ENCODE measurements at regions not wholly inside any gene's neighbourhood (a gene's known extent, or its start where the extent isn't known, plus 50 kb on each side); places are given as distances from the start of the nearest gene placed in this dataset.

GRCh38 chr1:238205045-238205662 is 314.4 kb upstream of the ZP4 start:
- no peak for TF ChIP-seq EP300 (IDR thresholded peaks at IDR 0.05)
- no peak for TF ChIP-seq POLR2A (IDR thresholded peaks at IDR 0.05)
- TF ChIP-seq CTCF (IDR thresholded peaks at IDR 0.05): no peak
- TF ChIP-seq POLR2AphosphoS5 (IDR thresholded peaks at IDR 0.05): no peak
- ATAC-seq: no peak
- WGBS, 2 donors (ENCODE audit: low coverage in 1 of 2): 66 to 68% methylated on average over 2 of the region's 2 CpGs
- no peaks in the 10 kb centered on the region for H3K36me3 ChIP-seq
- peaks cover 0 to 5% (median 0%) of the 10 kb centered on the region in 3 donors for H3K9me3 ChIP-seq
- H3K27ac ChIP-seq: no peak overlapping the region
- H3K4me1 ChIP-seq: no peaks in the 10 kb centered on the region
- no peaks in the 10 kb centered on the region for H3K27me3 ChIP-seq
- no peak overlapping the region for H3K4me3 ChIP-seq

- ATAC-seq: no peak
- no peak overlapping the region for H3K4me3 ChIP-seq
- H3K27me3 ChIP-seq: no peaks in the 10 kb centered on the region
- H3K36me3 ChIP-seq: no peaks in the 10 kb centered on the region
- no peaks in the 10 kb centered on the region for H3K4me1 ChIP-seq
- no peak overlapping the region for H3K27ac ChIP-seq
- no peaks in the 10 kb centered on the region for H3K9me3 ChIP-seq
- 52% methylated on average over 2 of the region's 2 CpGs; no CpG with 5 or more reads in 1 of the 2 donors for WGBS, 2 donors (ENCODE audit: low coverage in 1 of 2)
- TF ChIP-seq POLR2AphosphoS5 (IDR thresholded peaks at IDR 0.05) (no peak), POLR2A (IDR thresholded peaks at IDR 0.05) (no peak), CTCF (IDR thresholded peaks at IDR 0.05) (no peak), EP300 (IDR thresholded peaks at IDR 0.05) (no peak)
These were observed 311.3 kb upstream of the ZP4 start for GRCh38 chr1:238201992-238202391.

- no peaks in the 10 kb centered on the region for H3K9me3 ChIP-seq
- TF ChIP-seq CTCF (IDR thresholded peaks at IDR 0.05) (no peak), POLR2A (IDR thresholded peaks at IDR 0.05) (no peak), POLR2AphosphoS5 (IDR thresholded peaks at IDR 0.05) (no peak), EP300 (IDR thresholded peaks at IDR 0.05) (no peak)
- no peak overlapping the region for H3K27ac ChIP-seq
- H3K27me3 ChIP-seq: no peaks in the 10 kb centered on the region
- H3K4me3 ChIP-seq: no peak overlapping the region
- H3K4me1 ChIP-seq: no peaks in the 10 kb centered on the region
- ATAC-seq: no peak
- 60 to 69% methylated on average over 1 of the region's 1 CpG for WGBS, 2 donors (ENCODE audit: low coverage in 1 of 2)
- H3K36me3 ChIP-seq: no peaks in the 10 kb centered on the region
These were observed 308.6 kb upstream of the ZP4 start for GRCh38 chr1:238199325-238199724.

GRCh38 chr1:238196516-238196915 is 305.8 kb upstream of the ZP4 start:
- no peaks in the 10 kb centered on the region for H3K36me3 ChIP-seq
- TF ChIP-seq CTCF (IDR thresholded peaks at IDR 0.05): no peak
- TF ChIP-seq POLR2A (IDR thresholded peaks at IDR 0.05): no peak
- TF ChIP-seq EP300 (IDR thresholded peaks at IDR 0.05): no peak
- TF ChIP-seq POLR2AphosphoS5 (IDR thresholded peaks at IDR 0.05): no peak
- H3K4me3 ChIP-seq: no peak overlapping the region
- no peak for ATAC-seq
- H3K9me3 ChIP-seq: no peaks in the 10 kb centered on the region
- H3K4me1 ChIP-seq: no peaks in the 10 kb centered on the region
- H3K27me3 ChIP-seq: no peaks in the 10 kb centered on the region
- H3K27ac ChIP-seq: no peak overlapping the region
- 100% methylated on average over 1 of the region's 1 CpG for WGBS, 2 donors (ENCODE audit: low coverage in 1 of 2)

- no peak overlapping the region for H3K4me3 ChIP-seq
- no peak for ATAC-seq
- WGBS, 2 donors (ENCODE audit: low coverage in 1 of 2): 75 to 93% methylated on average over 1 of the region's 1 CpG
- no peaks in the 10 kb centered on the region for H3K9me3 ChIP-seq
- no peak overlapping the region for H3K27ac ChIP-seq
- H3K4me1 ChIP-seq: no peaks in the 10 kb centered on the region
- no peaks in the 10 kb centered on the region for H3K27me3 ChIP-seq
- no peak for TF ChIP-seq CTCF (IDR thresholded peaks at IDR 0.05)
- no peak for TF ChIP-seq POLR2AphosphoS5 (IDR thresholded peaks at IDR 0.05)
- TF ChIP-seq EP300 (IDR thresholded peaks at IDR 0.05): no peak
- no peaks in the 10 kb centered on the region for H3K36me3 ChIP-seq
These were observed 300.4 kb upstream of the ZP4 start for GRCh38 chr1:238191170-238191569.
